Endothelial cell of umbilical vein (primary cell): ENCODE measurements at regions not wholly inside any gene's neighbourhood (a gene's known extent, or its start where the extent isn't known, plus 50 kb on each side); places are given as distances from the start of the nearest gene placed in this dataset.

ENCODE experiments used
- BruUV-seq: library from RNA; stranded (reverse); fragments of 400-500 nt; replicated peaks from 2 replicates; lab custom pipeline; 2021; lab: Mats Ljungman, UMichigan
- CTCF ChIA-PET: fragments of 300-600, 350-600 bp; sonication (Branson Sonifier 250); formaldehyde crosslinking; loops from one replicate; lab custom pipeline; 2021; ENCODE audit warnings: antibody characterized with exemption, inconsistent platforms; lab: Charles Lee
- POLR2A ChIA-PET: fragments of 300-600, 350-600 bp; sonication (Branson Sonifier 250); formaldehyde crosslinking; loops from one replicate; lab custom pipeline; 2021; ENCODE audit warnings: antibody characterized with exemption, inconsistent platforms; lab: Charles Lee
- DNase-seq: peaks from one replicate; pipeline ENCODE4 v3.0.0-alpha.2; 2011; ENCODE audit warnings: low read depth, low spot score
- FAIRE-seq: peaks from 2 replicates; lab custom pipeline; 2011; peaks lifted over from hg19 to GRCh38; lab: Jason Lieb, UNC
- H2AFZ ChIP-seq: 2 replicates; pipeline ENCODE4 v1.6.0; 2012; ENCODE audit warnings: low read depth, low read length, control low read depth, inconsistent platforms
- H3K27ac ChIP-seq: 2 replicates; pipeline ENCODE4 v1.5.1; 2011; ENCODE audit warnings: low read depth, mild to moderate bottlenecking, control low read depth, low read length, moderate library complexity; ENCODE audit not compliant: insufficient read depth
- H3K27me3 ChIP-seq, 2 experiments: 2 replicates each; pipeline versions ENCODE4 v1.6.0 to v1.6.1; 2011; ENCODE audit warnings: low read length in 2 of 2, mixed read lengths in 1 of 2; ENCODE audit not compliant: control insufficient read depth in 2 of 2, insufficient read depth in 2 of 2
- H3K36me3 ChIP-seq, 2 experiments: 2 replicates in 1 of 2; 3 replicates in 1 of 2; pipeline ENCODE4 v1.5.1; 2011; ENCODE audit warnings: low read length in 2 of 2, mild to moderate bottlenecking in 1 of 2, moderate library complexity in 1 of 2; ENCODE audit not compliant: control insufficient read depth in 2 of 2, insufficient read depth in 2 of 2; ENCODE audit errors: extremely low read depth in 1 of 2
- H3K4me1 ChIP-seq: 3 replicates; pipeline ENCODE4 v1.5.1; 2011; ENCODE audit warnings: mild to moderate bottlenecking, low read length; ENCODE audit not compliant: control insufficient read depth, insufficient read depth; ENCODE audit errors: extremely low read depth
- H3K4me2 ChIP-seq: 2 replicates; pipeline ENCODE4 v1.6.1; 2011; ENCODE audit warnings: low read length, control low read depth, mixed read lengths; ENCODE audit not compliant: insufficient read depth
- H3K4me3 ChIP-seq, 3 experiments: fragments of 200-600 bp in 1 of 3; sonication (generic), shearing (Covaris generic) in 1 of 3; replicated peaks in 1 of 3; 2 replicates each; pipeline ENCODE4 v1.5.1; 2011 to 2016; ENCODE audit warnings: control low read depth in 3 of 3, low read length in 3 of 3, mild to moderate bottlenecking in 2 of 3, inconsistent platforms in 1 of 3, low read depth in 1 of 3, moderate library complexity in 1 of 3; ENCODE audit not compliant: insufficient read depth in 1 of 3
- H3K79me2 ChIP-seq: 2 replicates; pipeline ENCODE4 v1.6.0; 2012; ENCODE audit warnings: low read length, inconsistent platforms; ENCODE audit not compliant: control insufficient read depth, insufficient read depth
- H3K9ac ChIP-seq: replicated peaks from 2 replicates; pipeline ENCODE3; 2011; ENCODE audit warnings: low read length, control low read depth; ENCODE audit not compliant: insufficient read depth; ENCODE audit errors: extremely low read depth
- H3K9me1 ChIP-seq: replicated peaks from 3 replicates; pipeline ENCODE4 v1.6.0; 2011; ENCODE audit warnings: mild to moderate bottlenecking, low read length; ENCODE audit not compliant: control insufficient read depth, insufficient read depth; ENCODE audit errors: extremely low read depth
- H3K9me3 ChIP-seq: replicated peaks from 2 replicates; pipeline ENCODE4 v1.5.1; 2012; ENCODE audit warnings: low read length, inconsistent platforms; ENCODE audit not compliant: control insufficient read depth, insufficient read depth
- H4K20me1 ChIP-seq: replicated peaks from 2 replicates; pipeline ENCODE3; 2011; ENCODE audit warnings: mild to moderate bottlenecking, low read length; ENCODE audit not compliant: control insufficient read depth, insufficient read depth; ENCODE audit errors: extremely low read depth
- EZH2 ChIP-seq: IDR thresholded peaks from 2 replicates; pipeline ENCODE4 v1.6.1; 2012; ENCODE audit warnings: borderline replicate concordance, low read depth, mild to moderate bottlenecking, moderate library complexity, low read length, inconsistent platforms; ENCODE audit not compliant: severe bottlenecking
- FOS ChIP-seq: IDR thresholded peaks from 2 replicates; pipeline ENCODE4 v1.6.1; 2011; ENCODE audit warnings: mild to moderate bottlenecking, low read length, moderate library complexity, borderline replicate concordance; ENCODE audit not compliant: insufficient read depth
- GATA2 ChIP-seq: IDR thresholded peaks from 2 replicates; pipeline ENCODE4 v1.7.0; 2011; ENCODE audit warnings: low read depth, mild to moderate bottlenecking, moderate library complexity, mixed read lengths, low read length; ENCODE audit not compliant: insufficient read length, insufficient read depth
- JUN ChIP-seq: IDR thresholded peaks from 2 replicates; pipeline ENCODE4 v1.6.1; 2011; ENCODE audit warnings: borderline replicate concordance, low read depth; ENCODE audit not compliant: insufficient read length, insufficient read depth
- MAX ChIP-seq: IDR thresholded peaks from 2 replicates; pipeline ENCODE4 v1.6.1; 2011; ENCODE audit not compliant: insufficient read depth, insufficient read length
- MYC ChIP-seq: IDR thresholded peaks from one replicate; pipeline ENCODE4 v1.6.1; 2011; ENCODE audit warnings: mild to moderate bottlenecking, low read depth, low read length
- POLR2AphosphoS5 ChIP-seq: IDR thresholded peaks from 2 replicates; pipeline ENCODE4 v1.6.1; 2012; ENCODE audit warnings: low read depth, mild to moderate bottlenecking, control low read depth, low read length, moderate library complexity; ENCODE audit not compliant: insufficient read depth
- dilution Hi-C: fragments of 300-500 bp; cut with MboI; formaldehyde crosslinking; loops from one replicate; pipeline ENCODE4 v1.15.0; 2019; ENCODE audit warnings: low sequenced_read_pairs; ENCODE audit not compliant: extremely low pct_ligation_motif_present
- intact Hi-C: fragments of 100-400 bp; cut with micrococcal nuclease; formaldehyde crosslinking; loops from one replicate; pipeline ENCODE4 v1.10.0; 2022
- TF ChIP-seq, protein P1 (sequence below), 2 donors: IDR thresholded peaks; 1 replicate in 1 of 2; 2 replicates in 1 of 2; pipeline ENCODE4 v1.5.1; 2011; ENCODE audit warnings: low read length in 2 of 2, mild to moderate bottlenecking in 2 of 2, moderate library complexity in 2 of 2, control low read depth in 1 of 2, inconsistent platforms in 1 of 2, low read depth in 1 of 2; ENCODE audit not compliant: insufficient read depth in 1 of 2; ENCODE audit errors: extremely low read depth in 1 of 2

DNA sequence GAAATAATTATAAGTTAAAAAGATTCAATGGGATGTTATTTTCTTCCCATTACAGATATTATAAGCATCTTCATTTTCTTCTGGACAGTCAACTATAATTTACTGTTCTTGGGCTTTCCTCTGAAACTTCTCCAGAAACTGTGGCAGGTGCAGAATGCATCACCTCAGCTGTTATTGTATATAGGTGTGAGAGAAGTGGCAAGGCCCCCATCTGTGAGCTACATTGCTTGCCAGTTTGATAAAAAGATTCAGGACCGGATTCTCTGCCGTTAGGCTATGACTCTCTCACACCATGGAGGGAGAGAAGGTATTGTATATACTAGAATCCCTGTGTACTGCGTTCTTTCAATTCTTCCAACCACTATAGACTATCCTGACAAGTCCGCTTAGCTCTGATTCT is 135.8 kb upstream of the CENPW start:
- no peaks in the 10 kb centered on the region for H3K9me3 ChIP-seq
- DNase-seq: no peak
- ChIA-PET CTCF (no interaction called here), POLR2A (no interaction called here)
- TF ChIP-seq MYC (no peak), GATA2 (no peak), POLR2AphosphoS5 (no peak), FOS (no peak), JUN (no peak), EZH2 (no peak), MAX (no peak)
- TF ChIP-seq, protein P1, sequence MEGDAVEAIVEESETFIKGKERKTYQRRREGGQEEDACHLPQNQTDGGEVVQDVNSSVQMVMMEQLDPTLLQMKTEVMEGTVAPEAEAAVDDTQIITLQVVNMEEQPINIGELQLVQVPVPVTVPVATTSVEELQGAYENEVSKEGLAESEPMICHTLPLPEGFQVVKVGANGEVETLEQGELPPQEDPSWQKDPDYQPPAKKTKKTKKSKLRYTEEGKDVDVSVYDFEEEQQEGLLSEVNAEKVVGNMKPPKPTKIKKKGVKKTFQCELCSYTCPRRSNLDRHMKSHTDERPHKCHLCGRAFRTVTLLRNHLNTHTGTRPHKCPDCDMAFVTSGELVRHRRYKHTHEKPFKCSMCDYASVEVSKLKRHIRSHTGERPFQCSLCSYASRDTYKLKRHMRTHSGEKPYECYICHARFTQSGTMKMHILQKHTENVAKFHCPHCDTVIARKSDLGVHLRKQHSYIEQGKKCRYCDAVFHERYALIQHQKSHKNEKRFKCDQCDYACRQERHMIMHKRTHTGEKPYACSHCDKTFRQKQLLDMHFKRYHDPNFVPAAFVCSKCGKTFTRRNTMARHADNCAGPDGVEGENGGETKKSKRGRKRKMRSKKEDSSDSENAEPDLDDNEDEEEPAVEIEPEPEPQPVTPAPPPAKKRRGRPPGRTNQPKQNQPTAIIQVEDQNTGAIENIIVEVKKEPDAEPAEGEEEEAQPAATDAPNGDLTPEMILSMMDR (IDR thresholded peaks at IDR 0.05; ENCODE audit: extremely low read depth in 1 of 2, insufficient read depth in 1 of 2, low read depth in 1 of 2, low read length in 2 of 2): no peak
- H3K4me2 ChIP-seq: no peak overlapping the region
- intact Hi-C loops (no loop called here), dilution Hi-C loops (no loop called here)
- H4K20me1 ChIP-seq: no peaks in the 10 kb centered on the region
- no peaks in the 10 kb centered on the region for H3K9me1 ChIP-seq
- H3K9ac ChIP-seq: no peak overlapping the region
- no peaks in the 10 kb centered on the region for H3K27me3 ChIP-seq
- H3K27ac ChIP-seq: no peak overlapping the region
- no peak overlapping the region for H2AFZ ChIP-seq
- no peak for FAIRE-seq
- no peaks in the 10 kb centered on the region for H3K4me1 ChIP-seq
- no peaks in the 10 kb centered on the region for H3K36me3 ChIP-seq
- H3K79me2 ChIP-seq: no peaks in the 10 kb centered on the region
- no TSS peak for BruUV-seq
- no peak overlapping the region for H3K4me3 ChIP-seq
